ENCODE measurements at regions not wholly inside any gene's neighbourhood (a gene's known extent, or its start where the extent isn't known, plus 50 kb on each side); places are given as distances from the start of the nearest gene placed in this dataset.

DNA sequence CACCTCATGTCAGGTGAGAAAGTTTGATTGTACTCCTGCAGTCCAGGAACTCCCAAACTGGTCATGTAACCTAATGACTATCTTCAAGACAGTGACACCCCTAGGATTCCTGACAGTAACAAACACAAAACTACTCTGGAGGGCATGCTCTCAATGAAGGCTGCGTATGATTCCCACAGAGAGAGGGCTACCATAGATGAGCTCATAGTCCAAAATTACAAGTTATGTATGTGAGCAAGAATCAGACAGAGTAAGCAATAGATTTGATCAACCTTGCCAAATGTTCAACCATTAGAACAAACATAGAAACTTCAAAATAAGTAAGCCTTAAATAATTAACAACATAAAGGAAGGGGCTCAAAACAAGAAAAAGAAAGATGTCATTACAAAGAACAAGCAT lies 158.1 kb downstream of the COPRS start:
- TF ChIP-seq POLR2AphosphoS5 (IDR thresholded peaks at IDR 0.05; ENCODE audit: low read depth, low read length), result no peak
- no peak for TF ChIP-seq SIN3A (IDR thresholded peaks at IDR 0.05; ENCODE audit: borderline replicate concordance, insufficient read depth, low read length)
- TF ChIP-seq REST (IDR thresholded peaks at IDR 0.05; ENCODE audit: insufficient read depth in 1 of 2, low read depth in 2 of 2, low read length in 2 of 2), result no peak
